ENCODE measurements at regions not wholly inside any gene's neighbourhood (a gene's known extent, or its start where the extent isn't known, plus 50 kb on each side); places are given as distances from the start of the nearest gene placed in this dataset.

- Histone ChIP-seq H2AK5ac (ENCODE audit: low read depth, low read length) (no peak overlapping the region), H3K4me3 (ENCODE audit: insufficient read depth, low read depth, low read length) (no peak overlapping the region), H3K23ac (ENCODE audit: low read depth, low read length) (no peak overlapping the region), H4K8ac (ENCODE audit: low read depth in 2 of 2, low read length in 2 of 2) (no peak overlapping the region), H2AK9ac (replicated peaks; ENCODE audit: low read depth, low read length, poor library complexity) (no peak overlapping the region), H2BK20ac (ENCODE audit: low read depth, low read length) (no peak overlapping the region), H2BK15ac (ENCODE audit: low read depth, low read length) (no peak overlapping the region), H4K91ac (ENCODE audit: insufficient read depth, low read depth, low read length) (no peak overlapping the region), H2AFZ (replicated peaks; ENCODE audit: low read length, poor library complexity) (no peak overlapping the region), H3K9me1 (ENCODE audit: insufficient read depth, low read length) (no peaks in the 10 kb centered on the region), H3K9me3 (ENCODE audit: control insufficient read depth, insufficient read depth, low read length) (no peaks in the 10 kb centered on the region), H3K27ac (ENCODE audit: insufficient read depth, low read length) (no peak overlapping the region), H3K9ac (ENCODE audit: low read depth, low read length) (no peak overlapping the region), H3K4me1 (ENCODE audit: control insufficient read depth, insufficient read depth, low read length) (no peaks in the 10 kb centered on the region), H3K4me2 (ENCODE audit: low read depth, low read length) (no peak overlapping the region), H3K79me1 (ENCODE audit: low read depth in 1 of 2, low read length in 2 of 2) (no peaks in the 10 kb centered on the region), H3K36me3 (ENCODE audit: control insufficient read depth, insufficient read depth, low read length) (no peaks in the 10 kb centered on the region), H4K20me1 (ENCODE audit: insufficient read depth, low read length) (no peaks in the 10 kb centered on the region), H3K18ac (ENCODE audit: low read depth, low read length) (no peak overlapping the region), H3K56ac (ENCODE audit: extremely low read depth, insufficient read depth, low read length) (no peak overlapping the region), H3K4ac (ENCODE audit: low read depth, low read length) (no peak overlapping the region), H3K14ac (replicated peaks; ENCODE audit: low read depth, low read length) (no peak overlapping the region), H4K5ac (ENCODE audit: low read depth, low read length) (no peak overlapping the region), H2BK5ac (ENCODE audit: low read depth, low read length, poor library complexity, severe bottlenecking) (no peak overlapping the region), H2BK120ac (ENCODE audit: low read depth, low read length) (no peak overlapping the region), H3K27me3 (ENCODE audit: control insufficient read depth, insufficient read depth, low read length) (no peaks in the 10 kb centered on the region; the same call in none of the 2 replicates)
- intact Hi-C loops (cut with micrococcal nuclease) (no loop called here), dilution Hi-C loops (cut with HindIII; ENCODE audit: low sequenced_read_pairs, unreplicated experiment) (no loop called here), in situ Hi-C loops (cut with MboI; ENCODE audit: low sequenced_read_pairs) (no loop called here)
- CTCF ChIA-PET, result no interaction called here
- POLR2A ChIA-PET (ENCODE audit: unreplicated experiment), result no interaction called here
- DNase-seq, result no peak
- BruUV-seq (replicated peaks), result no TSS peak
- TF ChIP-seq CTCF (conservative IDR thresholded peaks at IDR 0.05; ENCODE audit: low read depth, low read length) (no peak), BHLHE40 (IDR thresholded peaks at IDR 0.05; ENCODE audit: low read depth, low read length) (no peak), NFE2L2 (IDR thresholded peaks at IDR 0.05; ENCODE audit: low read depth, low read length) (no peak), USF2 (IDR thresholded peaks at IDR 0.05; ENCODE audit: low read depth, low read length) (no peak), RAD21 (IDR thresholded peaks at IDR 0.05; ENCODE audit: low read length) (no peak), MAZ (IDR thresholded peaks at IDR 0.05; ENCODE audit: borderline replicate concordance, low read depth, low read length) (no peak)
- ATAC-seq (ENCODE audit: low read depth), result no peak
Observed at GRCh38 chr13:100817928-100818327, 143.3 kb upstream of the TMTC4 start.
